Epithelial cell of esophagus (primary cell): ENCODE measurements at regions not wholly inside any gene's neighbourhood (a gene's known extent, or its start where the extent isn't known, plus 50 kb on each side); places are given as distances from the start of the nearest gene placed in this dataset.

Experiments used
- DNase-seq: peaks from one replicate; pipeline ENCODE4 v3.0.0; 2010; ENCODE audit warnings: low read depth
- H3K4me3 ChIP-seq: 2 replicates; pipeline ENCODE4 v1.5.1; 2011; ENCODE audit warnings: mild to moderate bottlenecking, low read length, control low read depth
- CTCF ChIP-seq: IDR thresholded peaks from 2 replicates; pipeline ENCODE4 v1.5.1; 2011; ENCODE audit warnings: low read depth, mild to moderate bottlenecking, low read length, control low read depth, inconsistent platforms; ENCODE audit not compliant: insufficient read depth; ENCODE audit errors: missing control alignments

GRCh38 chr12:24469089-24469488 lies 479.8 kb downstream of the BCAT1 start:
- DNase-seq: no peak
- no peak overlapping the region for H3K4me3 ChIP-seq
- TF ChIP-seq CTCF: no peak

GRCh38 chr12:24467226-24467625 lies 481.7 kb downstream of the BCAT1 start:
- H3K4me3 ChIP-seq: no peak overlapping the region
- DNase-seq: no peak
- no peak for TF ChIP-seq CTCF

- H3K4me3 ChIP-seq: no peak overlapping the region
- DNase-seq: no peak
- no peak for TF ChIP-seq CTCF
These were observed 485.5 kb downstream of the BCAT1 start for GRCh38 chr12:24463375-24463774.

- no peak for DNase-seq
- no peak overlapping the region for H3K4me3 ChIP-seq
- TF ChIP-seq CTCF: no peak
These were observed 486.0 kb downstream of the BCAT1 start for GRCh38 chr12:24462946-24463345.

- DNase-seq: no peak
- H3K4me3 ChIP-seq: no peak overlapping the region
- TF ChIP-seq CTCF: no peak
These were observed 488.4 kb downstream of the BCAT1 start for GRCh38 chr12:24460506-24460905.

GRCh38 chr12:24460099-24460498 lies 488.8 kb downstream of the BCAT1 start:
- H3K4me3 ChIP-seq: no peak overlapping the region
- DNase-seq: no peak
- TF ChIP-seq CTCF: no peak

GRCh38 chr12:24455811-24456210 lies 493.1 kb downstream of the BCAT1 start:
- H3K4me3 ChIP-seq: no peak overlapping the region
- no peak for DNase-seq
- TF ChIP-seq CTCF: no peak
